Activated CD4-positive, alpha-beta T cell treated with anti-CD3 and anti-CD28 coated beads for 1 hour (primary cell): ENCODE measurements at regions not wholly inside any gene's neighbourhood (a gene's known extent, or its start where the extent isn't known, plus 50 kb on each side); places are given as distances from the start of the nearest gene placed in this dataset.

Experiments
- DNase-seq: peaks from one replicate; pipeline ENCODE4 v3.0.0-alpha.2; 2020

- DNase-seq: no peak
Measured at GRCh38 chr3:130263708-130264107, 81.8 kb upstream of the COL6A5 start.

- no peak for DNase-seq
Measured at GRCh38 chr3:130266817-130267216, 78.7 kb upstream of the COL6A5 start.

- no peak for DNase-seq
Measured at GRCh38 chr3:130276203-130276803, 69.2 kb upstream of the COL6A5 start.

GRCh38 chr3:130288670-130289069 is 56.8 kb upstream of the COL6A5 start:
- DNase-seq: no peak

- DNase-seq: no peak
Measured at GRCh38 chr3:130291148-130291547, 54.3 kb upstream of the COL6A5 start.

- DNase-seq: no peak
Measured at GRCh38 chr3:130293247-130293646, 52.2 kb upstream of the COL6A5 start.
